Activated T-cell treated with anti-CD3 and anti-CD28 coated beads, Interleukin-2, amount 50 U/mL, for 4 hours (primary cell): ENCODE measurements at regions not wholly inside any gene's neighbourhood (a gene's known extent, or its start where the extent isn't known, plus 50 kb on each side); places are given as distances from the start of the nearest gene placed in this dataset.

Experiments
- ATAC-seq, 2 donors: fragments of 200-7000 bp; cut with Tn5 transposase; one replicate each; pipeline ENCODE4 v1.10.0; 2021
- DNase-seq: peaks from one replicate; pipeline ENCODE4 v3.0.0-alpha.2; 2020
- H3K27me3 Mint-ChIP-seq: one replicate; pipeline ENCODE4 v1.8.0; 2021; ENCODE audit warnings: low read depth, mixed read lengths
- H3K36me3 Mint-ChIP-seq: one replicate; pipeline ENCODE4 v1.8.0; 2022; ENCODE audit warnings: mixed read lengths; ENCODE audit not compliant: insufficient read depth
- H3K4me1 Mint-ChIP-seq: one replicate; pipeline ENCODE4 v1.8.0; 2021; ENCODE audit warnings: low read depth, mixed read lengths
- H3K4me3 Mint-ChIP-seq: one replicate; pipeline ENCODE4 v1.8.0; 2021; ENCODE audit warnings: mild to moderate bottlenecking, moderate library complexity, mixed read lengths
- H3K9me3 Mint-ChIP-seq: one replicate; pipeline ENCODE4 v1.8.0; 2021; ENCODE audit warnings: mixed read lengths

- H3K36me3 Mint-ChIP-seq: no peaks in the 10 kb centered on the region
- no peaks in the 10 kb centered on the region for H3K9me3 Mint-ChIP-seq
These were observed 149.6 kb downstream of the CDH26 start for GRCh38 chr20:60107621-60108390.

DNA sequence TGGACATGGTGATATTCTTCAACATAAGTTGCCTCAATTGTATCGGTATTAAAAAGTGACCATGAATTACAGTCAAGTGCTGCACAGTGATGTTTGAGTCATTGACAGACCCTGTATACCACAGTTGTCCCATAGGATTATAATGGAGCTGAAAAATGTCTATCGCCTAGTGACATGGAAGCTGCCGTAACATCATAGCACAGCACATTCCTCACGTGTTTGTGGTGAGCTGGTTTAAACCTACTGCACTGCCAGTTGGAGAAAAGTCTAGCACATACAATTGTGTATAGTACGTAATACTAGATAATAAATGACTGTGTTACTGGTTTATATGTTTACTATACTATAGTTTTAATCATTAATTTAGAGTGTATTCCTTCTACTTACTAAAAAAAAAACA lies 150.2 kb downstream of the CDH26 start:
- H3K27me3 Mint-ChIP-seq: no peaks in the 10 kb centered on the region
- no peak overlapping the region for H3K4me3 Mint-ChIP-seq
- H3K36me3 Mint-ChIP-seq: no peaks in the 10 kb centered on the region
- H3K9me3 Mint-ChIP-seq: no peaks in the 10 kb centered on the region
- no peaks in the 10 kb centered on the region for H3K4me1 Mint-ChIP-seq
- DNase-seq (no peak), ATAC-seq (no peak)

More at GRCh38 chr20:60107621-60108390, 149.6 kb downstream of the CDH26 start:
- Mint-ChIP-seq H3K4me1 (no peaks in the 10 kb centered on the region), H3K27me3 (no peaks in the 10 kb centered on the region), H3K4me3 (no peak overlapping the region)
- no peak for ATAC-seq
- no peak for DNase-seq

GRCh38 chr20:60113024-60113724 lies 155.0 kb downstream of the CDH26 start:
- Mint-ChIP-seq H3K9me3 (no peaks in the 10 kb centered on the region), H3K4me3 (no peak overlapping the region), H3K27me3 (no peaks in the 10 kb centered on the region), H3K36me3 (no peaks in the 10 kb centered on the region), H3K4me1 (no peaks in the 10 kb centered on the region)
- ATAC-seq: no peak
- DNase-seq: no peak

GRCh38 chr20:60113771-60114170 lies 155.5 kb downstream of the CDH26 start:
- ATAC-seq (no peak), DNase-seq (no peak)
- Mint-ChIP-seq H3K4me1 (no peaks in the 10 kb centered on the region), H3K36me3 (no peaks in the 10 kb centered on the region), H3K4me3 (no peak overlapping the region), H3K9me3 (no peaks in the 10 kb centered on the region), H3K27me3 (no peaks in the 10 kb centered on the region)

GRCh38 chr20:60115451-60115850 lies 157.2 kb downstream of the CDH26 start:
- Mint-ChIP-seq H3K36me3 (no peaks in the 10 kb centered on the region), H3K4me3 (no peak overlapping the region), H3K4me1 (no peaks in the 10 kb centered on the region), H3K9me3 (no peaks in the 10 kb centered on the region), H3K27me3 (no peaks in the 10 kb centered on the region)
- DNase-seq (no peak), ATAC-seq (no peak)

GRCh38 chr20:60116128-60116909 lies 158.1 kb downstream of the CDH26 start:
- ATAC-seq (no peak), DNase-seq (no peak)
- H3K4me3 Mint-ChIP-seq: no peak overlapping the region

DNA sequence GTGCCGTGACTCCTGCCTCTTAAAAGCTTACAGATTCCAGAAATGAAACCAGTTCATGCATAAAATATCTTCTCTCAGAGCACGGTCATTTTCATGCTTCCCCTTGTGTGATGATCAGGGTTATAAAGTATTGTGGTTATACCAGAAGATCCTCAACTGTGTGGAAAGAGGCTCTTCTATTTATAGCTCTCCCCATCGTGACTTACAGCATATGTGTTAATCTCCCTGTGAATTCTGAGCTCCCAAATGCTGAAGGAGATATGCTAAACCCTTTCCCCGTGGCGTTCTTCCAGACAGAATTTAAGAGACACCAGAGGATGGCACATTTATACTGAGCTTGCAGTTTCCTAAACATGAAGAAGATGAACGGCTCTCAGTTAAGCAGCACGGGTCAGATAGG lies 158.8 kb downstream of the CDH26 start:
- Mint-ChIP-seq H3K4me1 (no peaks in the 10 kb centered on the region), H3K36me3 (no peaks in the 10 kb centered on the region), H3K9me3 (no peaks in the 10 kb centered on the region), H3K27me3 (no peaks in the 10 kb centered on the region), H3K4me3 (no peak overlapping the region)
- ATAC-seq (no peak), DNase-seq (no peak)

More at GRCh38 chr20:60116128-60116909, 158.1 kb downstream of the CDH26 start:
- no peaks in the 10 kb centered on the region for H3K27me3 Mint-ChIP-seq
- H3K9me3 Mint-ChIP-seq: no peaks in the 10 kb centered on the region
- H3K4me1 Mint-ChIP-seq: no peaks in the 10 kb centered on the region
- no peaks in the 10 kb centered on the region for H3K36me3 Mint-ChIP-seq

- Mint-ChIP-seq H3K4me3 (no peak overlapping the region), H3K27me3 (no peaks in the 10 kb centered on the region), H3K9me3 (no peaks in the 10 kb centered on the region), H3K4me1 (no peaks in the 10 kb centered on the region), H3K36me3 (no peaks in the 10 kb centered on the region)
- DNase-seq (no peak), ATAC-seq (no peak)
These were observed 163.7 kb downstream of the CDH26 start for GRCh38 chr20:60121903-60122302.

GRCh38 chr20:60122671-60123070 lies 164.4 kb downstream of the CDH26 start:
- DNase-seq (no peak), ATAC-seq (no peak)
- H3K4me1 Mint-ChIP-seq: no peaks in the 10 kb centered on the region
- no peak overlapping the region for H3K4me3 Mint-ChIP-seq
- H3K9me3 Mint-ChIP-seq: no peaks in the 10 kb centered on the region
- no peaks in the 10 kb centered on the region for H3K36me3 Mint-ChIP-seq
- no peaks in the 10 kb centered on the region for H3K27me3 Mint-ChIP-seq

DNA sequence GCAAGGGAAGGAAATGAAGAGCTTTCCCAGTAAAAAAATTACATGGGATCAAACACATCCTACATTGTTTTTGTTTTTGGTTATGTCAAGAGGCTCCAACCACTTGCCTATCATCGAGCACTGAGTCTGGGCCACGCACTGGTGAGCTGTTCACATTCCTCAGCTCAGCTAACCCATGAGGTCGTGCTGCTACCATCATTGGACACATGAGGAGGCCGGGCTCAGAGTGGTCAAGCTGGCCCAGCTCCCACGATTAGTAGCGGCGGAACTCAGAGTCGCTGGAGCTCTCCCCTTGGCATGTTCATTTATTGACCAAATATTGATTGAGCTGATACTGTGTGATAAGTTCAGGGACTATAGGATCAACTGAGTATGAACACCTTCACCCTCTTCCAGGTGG lies 164.9 kb downstream of the CDH26 start:
- no peak for ATAC-seq
- Mint-ChIP-seq H3K4me3 (no peak overlapping the region), H3K9me3 (no peaks in the 10 kb centered on the region), H3K36me3 (no peaks in the 10 kb centered on the region), H3K4me1 (no peaks in the 10 kb centered on the region), H3K27me3 (no peaks in the 10 kb centered on the region)
- no peak for DNase-seq

- ATAC-seq: no peak
- no peak for DNase-seq
- H3K36me3 Mint-ChIP-seq: no peaks in the 10 kb centered on the region
- H3K27me3 Mint-ChIP-seq: no peaks in the 10 kb centered on the region
- no peak overlapping the region for H3K4me3 Mint-ChIP-seq
- no peaks in the 10 kb centered on the region for H3K4me1 Mint-ChIP-seq
- no peaks in the 10 kb centered on the region for H3K9me3 Mint-ChIP-seq
These were observed 165.4 kb downstream of the CDH26 start for GRCh38 chr20:60123652-60124051.

DNA sequence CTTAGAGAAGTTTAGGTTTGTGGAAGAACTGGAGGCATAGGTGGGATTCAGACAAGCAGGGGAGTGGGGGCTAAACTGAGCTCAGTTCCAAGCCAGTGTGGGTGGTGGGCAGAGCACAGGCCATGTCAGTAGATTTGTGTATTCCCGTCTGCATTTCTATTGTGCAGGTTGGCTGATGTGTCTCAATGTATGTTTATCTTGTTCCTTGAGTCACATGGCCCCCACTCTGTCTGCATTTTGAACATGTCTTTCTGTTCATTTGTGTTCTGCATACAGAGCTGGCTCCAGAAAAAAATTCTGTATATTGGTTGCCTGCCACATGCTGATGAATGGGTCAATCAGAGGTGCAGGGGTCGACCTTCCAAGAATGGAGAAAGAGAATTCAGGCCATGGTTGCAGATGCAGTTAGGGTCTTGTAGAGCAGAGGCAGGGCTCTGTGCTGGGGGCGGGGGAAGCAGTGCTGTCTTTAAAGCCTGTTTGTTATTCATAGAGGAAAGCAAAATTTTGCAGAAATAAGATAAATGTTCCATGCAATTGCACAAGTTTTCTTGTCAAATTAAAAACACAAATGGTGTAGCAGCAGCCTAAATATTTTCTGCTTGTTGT lies 166.7 kb downstream of the CDH26 start:
- no peaks in the 10 kb centered on the region for H3K36me3 Mint-ChIP-seq
- no peak overlapping the region for H3K4me3 Mint-ChIP-seq
- H3K4me1 Mint-ChIP-seq: no peaks in the 10 kb centered on the region
- no peaks in the 10 kb centered on the region for H3K9me3 Mint-ChIP-seq
- DNase-seq: no peak
- ATAC-seq: no peak
- H3K27me3 Mint-ChIP-seq: no peaks in the 10 kb centered on the region

DNA sequence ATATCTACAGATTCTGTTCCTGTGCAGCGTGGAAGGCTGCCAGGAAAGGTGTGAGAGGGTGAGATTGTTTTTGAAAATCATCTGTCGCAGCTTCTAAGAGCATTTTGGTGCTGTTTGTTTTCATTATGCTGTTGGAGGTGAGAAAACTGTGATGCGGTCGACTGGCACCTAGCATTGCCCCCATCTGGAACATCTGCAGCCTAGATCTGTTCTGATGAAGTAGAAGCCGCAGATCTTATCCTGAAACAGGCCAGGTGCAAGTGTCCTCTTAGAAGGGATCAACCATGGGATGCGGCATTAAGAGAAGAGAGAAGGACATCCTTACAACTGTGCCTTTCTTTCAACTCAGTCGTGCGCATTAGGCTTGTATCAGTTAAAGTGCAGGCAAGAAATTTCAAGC lies 167.3 kb downstream of the CDH26 start:
- DNase-seq: no peak
- ATAC-seq: no peak
- Mint-ChIP-seq H3K36me3 (no peaks in the 10 kb centered on the region), H3K4me3 (no peak overlapping the region), H3K4me1 (no peaks in the 10 kb centered on the region), H3K27me3 (no peaks in the 10 kb centered on the region), H3K9me3 (no peaks in the 10 kb centered on the region)

DNA sequence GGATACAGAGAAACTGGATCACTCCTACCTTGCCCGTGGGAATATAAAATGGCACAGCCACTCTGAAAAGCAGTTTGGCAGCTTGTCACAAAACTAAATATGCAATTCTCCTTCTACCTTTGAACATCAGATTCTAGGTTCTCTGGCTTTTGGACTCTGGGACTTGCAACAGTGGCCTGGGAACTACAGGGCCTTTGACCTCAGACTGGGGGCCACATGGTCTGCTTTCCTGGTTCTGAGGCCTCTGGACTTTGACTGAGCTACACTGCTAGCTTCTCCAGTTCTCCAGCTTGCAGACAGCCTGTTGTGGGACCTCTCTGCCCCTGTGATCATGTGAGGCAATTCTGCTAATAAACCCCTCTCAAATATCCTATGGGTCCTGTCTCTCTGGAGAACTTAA lies 168.8 kb downstream of the CDH26 start:
- Mint-ChIP-seq H3K4me1 (no peaks in the 10 kb centered on the region), H3K36me3 (no peaks in the 10 kb centered on the region), H3K4me3 (no peak overlapping the region), H3K9me3 (no peaks in the 10 kb centered on the region), H3K27me3 (no peaks in the 10 kb centered on the region)
- no peak for ATAC-seq
- DNase-seq: no peak
